Activated T-cell treated with anti-CD3 and anti-CD28 coated beads, Interleukin-2, amount 50 U/mL, for 4 hours (primary cell): ENCODE measurements at regions not wholly inside any gene's neighbourhood (a gene's known extent, or its start where the extent isn't known, plus 50 kb on each side); places are given as distances from the start of the nearest gene placed in this dataset.

Experiments used
- ATAC-seq, 2 donors: fragments of 200-7000 bp; cut with Tn5 transposase; one replicate each; pipeline ENCODE4 v1.10.0; 2021
- DNase-seq: peaks from one replicate; pipeline ENCODE4 v3.0.0-alpha.2; 2020
- H3K27me3 Mint-ChIP-seq: one replicate; pipeline ENCODE4 v1.8.0; 2021; ENCODE audit warnings: low read depth, mixed read lengths
- H3K36me3 Mint-ChIP-seq: one replicate; pipeline ENCODE4 v1.8.0; 2022; ENCODE audit warnings: mixed read lengths; ENCODE audit not compliant: insufficient read depth
- H3K4me1 Mint-ChIP-seq: one replicate; pipeline ENCODE4 v1.8.0; 2021; ENCODE audit warnings: low read depth, mixed read lengths
- H3K4me3 Mint-ChIP-seq: one replicate; pipeline ENCODE4 v1.8.0; 2021; ENCODE audit warnings: mild to moderate bottlenecking, moderate library complexity, mixed read lengths
- H3K9me3 Mint-ChIP-seq: one replicate; pipeline ENCODE4 v1.8.0; 2021; ENCODE audit warnings: mixed read lengths

DNA sequence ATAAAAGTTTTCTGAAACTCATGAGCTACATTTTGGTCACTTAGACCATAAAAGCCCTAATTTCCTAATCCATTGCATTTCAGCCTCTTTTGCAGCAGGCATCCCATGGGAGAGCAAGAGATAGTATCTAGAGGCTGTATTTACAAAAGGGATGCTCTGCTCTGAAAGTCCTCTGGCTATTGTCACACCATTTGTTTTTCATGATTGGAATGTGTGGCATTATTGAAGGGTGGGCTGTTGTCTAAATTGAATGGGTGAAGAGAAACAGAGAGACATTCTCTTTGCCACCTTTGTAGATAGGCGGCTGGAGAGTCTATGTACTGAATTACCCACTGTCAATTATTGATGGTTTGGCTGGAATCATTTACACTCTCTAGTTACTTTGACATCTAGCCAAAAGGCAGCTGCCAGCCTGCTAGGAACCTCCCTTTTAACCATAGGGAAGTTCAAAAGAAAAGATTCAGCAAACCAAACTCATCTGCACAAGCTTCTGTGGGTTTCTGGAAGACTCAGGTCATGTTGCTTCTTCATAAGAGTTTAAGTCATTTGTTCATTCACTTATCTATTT is 89.8 kb upstream of the RARB start:
- no peak for DNase-seq
- Mint-ChIP-seq H3K4me3 (no peak overlapping the region), H3K4me1 (no peaks in the 10 kb centered on the region), H3K36me3 (no peaks in the 10 kb centered on the region), H3K9me3 (no peaks in the 10 kb centered on the region), H3K27me3 (no peaks in the 10 kb centered on the region)
- no peak for ATAC-seq

DNA sequence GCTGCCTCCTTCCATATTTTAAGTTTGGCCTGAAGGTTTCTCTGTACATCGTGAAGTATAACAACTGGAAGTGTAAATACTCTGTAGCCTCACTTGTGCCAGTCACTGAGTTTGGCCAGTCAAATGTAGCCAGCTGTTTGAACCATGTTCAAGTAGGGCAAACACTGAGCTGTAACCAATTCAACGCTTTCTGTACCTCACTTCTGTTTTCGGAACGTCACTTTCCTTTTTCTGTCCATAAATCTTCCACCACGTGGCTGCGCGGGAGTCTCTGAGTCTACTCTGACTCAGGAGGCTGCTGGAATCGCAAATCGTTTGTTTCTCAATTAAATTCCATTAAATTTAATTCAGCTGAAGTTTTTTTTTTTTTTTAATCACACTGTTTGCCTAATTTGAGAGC is 88.8 kb upstream of the RARB start:
- H3K27me3 Mint-ChIP-seq: no peaks in the 10 kb centered on the region
- H3K36me3 Mint-ChIP-seq: no peaks in the 10 kb centered on the region
- ATAC-seq (no peak), DNase-seq (no peak)
- no peaks in the 10 kb centered on the region for H3K4me1 Mint-ChIP-seq
- H3K4me3 Mint-ChIP-seq: no peak overlapping the region
- no peaks in the 10 kb centered on the region for H3K9me3 Mint-ChIP-seq

DNA sequence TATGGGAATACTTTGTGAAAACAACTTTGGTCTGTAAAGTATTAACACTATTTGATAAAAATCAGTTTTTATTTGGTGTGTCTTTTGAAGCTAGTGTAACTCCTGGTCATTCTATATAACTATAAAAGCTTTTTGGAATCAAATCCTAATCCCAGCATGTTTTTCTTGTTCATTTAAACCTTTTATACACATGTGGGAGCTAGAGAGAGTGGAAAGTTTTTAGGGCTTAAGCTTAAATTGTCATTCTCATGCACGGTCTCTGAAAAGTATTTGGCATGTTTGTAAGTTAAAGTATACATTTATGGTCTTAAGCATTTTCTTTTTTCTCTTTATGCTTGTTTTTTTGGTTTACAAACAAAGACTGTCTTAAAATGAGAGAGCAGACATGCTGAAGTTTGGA is 83.4 kb upstream of the RARB start:
- no peaks in the 10 kb centered on the region for H3K27me3 Mint-ChIP-seq
- no peak for ATAC-seq
- H3K9me3 Mint-ChIP-seq: no peaks in the 10 kb centered on the region
- no peak overlapping the region for H3K4me3 Mint-ChIP-seq
- DNase-seq: no peak
- H3K4me1 Mint-ChIP-seq: no peaks in the 10 kb centered on the region
- no peaks in the 10 kb centered on the region for H3K36me3 Mint-ChIP-seq

DNA sequence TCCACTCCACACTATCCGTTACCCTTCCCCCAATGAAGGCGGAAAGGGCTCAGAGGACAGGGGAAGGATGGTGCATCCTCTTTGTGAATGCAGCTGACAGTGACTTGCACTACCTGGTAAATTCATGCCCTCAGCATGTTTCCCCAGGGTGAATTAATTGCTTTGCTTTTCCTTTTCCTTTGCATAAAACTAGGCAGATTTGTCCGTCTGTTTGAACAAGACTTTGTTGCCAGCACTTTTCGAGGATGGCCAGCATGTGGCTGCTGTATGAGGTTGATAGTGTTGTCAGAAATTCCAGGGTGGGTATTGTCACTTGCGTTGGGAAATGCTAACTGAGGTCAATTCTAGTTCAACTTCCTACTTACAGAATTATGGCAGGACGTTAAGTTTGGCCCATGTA is 79.0 kb upstream of the RARB start:
- no peaks in the 10 kb centered on the region for H3K27me3 Mint-ChIP-seq
- DNase-seq (no peak), ATAC-seq (no peak)
- no peaks in the 10 kb centered on the region for H3K9me3 Mint-ChIP-seq
- no peak overlapping the region for H3K4me3 Mint-ChIP-seq
- no peaks in the 10 kb centered on the region for H3K36me3 Mint-ChIP-seq
- no peaks in the 10 kb centered on the region for H3K4me1 Mint-ChIP-seq

DNA sequence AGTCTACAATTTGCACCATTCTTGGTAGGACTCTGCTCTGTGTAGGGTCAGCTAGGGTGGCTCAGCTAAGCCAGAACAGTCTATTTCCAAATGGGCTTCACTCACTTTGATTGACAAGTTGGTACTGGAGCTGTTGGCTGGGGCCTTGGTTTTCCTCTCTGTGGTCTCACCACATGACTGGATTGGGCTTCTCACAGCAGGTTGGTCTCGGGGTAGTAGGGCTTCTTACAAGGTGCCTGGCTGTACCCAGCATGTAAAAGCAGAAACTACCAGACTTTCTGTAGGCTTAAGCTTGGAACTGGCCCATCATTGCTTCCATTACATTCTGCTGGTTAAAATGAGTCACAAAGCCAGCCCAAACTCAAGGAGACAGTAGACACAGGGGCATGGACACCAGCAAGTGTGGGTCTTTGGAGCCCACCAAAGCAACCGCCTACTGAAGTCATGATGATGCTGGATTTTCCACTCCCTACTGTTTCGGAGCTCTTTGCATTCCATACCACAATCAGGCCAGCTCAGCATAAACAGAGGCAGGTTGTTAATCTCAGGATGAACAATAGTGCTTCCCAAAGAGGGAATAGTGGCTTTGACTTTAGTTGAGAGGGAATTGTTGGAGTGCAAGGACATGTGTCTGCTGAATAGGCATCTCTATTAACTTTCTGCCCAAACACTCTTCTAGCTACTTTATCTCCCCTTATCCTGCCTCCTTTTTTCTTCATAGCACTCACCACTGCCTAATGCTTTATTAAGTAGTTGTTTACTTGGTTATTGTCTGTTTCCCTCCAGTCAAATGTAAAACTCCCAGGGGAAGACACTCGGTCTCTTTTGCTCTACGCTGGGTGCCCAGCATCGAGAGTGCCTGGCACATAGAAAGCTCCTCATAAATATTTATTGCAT is 78.0 kb upstream of the RARB start:
- ATAC-seq (no peak), DNase-seq (no peak)
- Mint-ChIP-seq H3K4me1 (no peaks in the 10 kb centered on the region), H3K4me3 (no peak overlapping the region), H3K36me3 (no peaks in the 10 kb centered on the region), H3K27me3 (no peaks in the 10 kb centered on the region), H3K9me3 (no peaks in the 10 kb centered on the region)

DNA sequence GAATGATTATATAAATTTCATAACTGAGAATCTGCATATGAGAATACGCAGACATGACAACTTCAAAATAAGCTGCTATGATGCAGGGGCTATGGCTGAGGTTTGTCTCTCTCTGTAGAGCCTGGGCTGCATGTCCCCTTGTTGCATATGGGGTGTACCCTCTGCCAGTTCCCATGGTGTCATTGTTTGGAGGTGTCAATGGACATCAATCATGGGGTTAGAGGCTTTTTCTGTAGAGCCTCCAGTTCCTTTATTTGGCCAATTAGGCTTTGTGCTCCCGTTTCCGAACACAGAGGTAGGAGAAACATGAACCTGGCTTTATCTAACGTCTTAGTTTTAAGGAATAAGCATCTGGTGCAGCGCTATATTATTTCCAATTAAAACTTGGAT is 77.3 kb upstream of the RARB start:
- no peak for ATAC-seq

DNA sequence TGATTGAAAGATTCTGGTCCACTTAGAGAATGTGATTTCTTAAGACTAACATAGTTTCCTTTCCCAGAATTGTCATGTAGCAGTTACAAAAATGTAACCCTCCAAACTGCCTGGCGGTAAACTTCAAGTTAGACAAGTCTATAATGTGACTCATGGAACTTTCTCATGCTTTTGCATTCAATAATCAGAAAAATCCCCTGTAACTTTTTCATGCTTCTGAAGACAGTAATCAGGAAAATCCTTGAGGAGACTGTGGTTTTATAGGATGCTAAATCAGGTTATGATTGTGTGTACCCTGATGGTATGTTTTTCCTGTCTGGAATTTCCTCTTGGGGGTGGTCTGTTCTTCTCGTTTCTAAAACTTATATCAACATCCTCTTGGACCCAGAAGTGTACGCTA is 74.0 kb upstream of the RARB start:
- Mint-ChIP-seq H3K27me3 (no peaks in the 10 kb centered on the region), H3K9me3 (peaks cover 3% of the 10 kb centered on the region), H3K4me3 (no peak overlapping the region), H3K36me3 (no peaks in the 10 kb centered on the region), H3K4me1 (no peaks in the 10 kb centered on the region)
- DNase-seq: no peak
- ATAC-seq: no peak

More for the DNA sequence above, 77.3 kb upstream of the RARB start:
- no peaks in the 10 kb centered on the region for H3K36me3 Mint-ChIP-seq
- no peak for DNase-seq
- no peaks in the 10 kb centered on the region for H3K4me1 Mint-ChIP-seq
- no peak overlapping the region for H3K4me3 Mint-ChIP-seq
- no peaks in the 10 kb centered on the region for H3K9me3 Mint-ChIP-seq
- H3K27me3 Mint-ChIP-seq: no peaks in the 10 kb centered on the region

DNA sequence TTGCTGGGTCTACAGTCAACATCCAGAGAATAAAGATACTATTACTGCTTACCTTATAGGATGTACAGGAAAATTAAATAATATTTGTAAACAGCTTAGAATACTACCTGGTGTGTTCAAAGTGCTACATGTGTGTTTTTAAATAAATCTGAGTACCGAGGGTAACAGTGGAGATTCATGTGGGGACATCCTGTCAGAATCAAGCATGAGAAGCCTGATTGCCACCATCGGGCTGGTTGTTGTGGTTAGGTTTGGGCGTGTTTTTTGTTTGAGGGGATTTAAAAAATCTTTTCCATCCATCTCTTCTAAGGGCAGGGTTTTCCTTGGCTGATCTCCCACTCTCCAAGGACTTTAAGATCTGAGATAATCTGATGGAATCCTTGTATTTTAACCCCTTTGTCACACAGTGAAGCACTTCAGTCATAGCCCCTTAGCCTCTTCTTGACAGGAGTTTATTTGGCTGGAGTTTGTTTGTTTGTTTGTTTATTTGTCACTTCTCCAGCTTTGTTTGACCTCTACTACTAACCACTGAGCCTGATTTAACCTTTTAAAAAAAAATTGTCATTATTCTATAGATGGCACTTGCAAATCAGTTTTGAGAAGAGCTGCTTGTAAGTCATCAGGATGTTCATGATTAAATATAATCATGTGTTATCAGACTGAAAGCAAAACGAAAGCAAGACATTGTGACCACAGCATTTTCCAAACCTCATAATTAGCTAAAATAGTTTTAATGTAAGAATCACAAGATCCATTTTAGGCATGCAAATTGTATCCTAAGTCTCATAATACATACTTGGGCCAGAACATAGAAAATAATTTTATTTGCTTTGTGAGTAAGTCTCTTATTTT is 72.8 kb upstream of the RARB start:
- no peaks in the 10 kb centered on the region for H3K36me3 Mint-ChIP-seq

DNA sequence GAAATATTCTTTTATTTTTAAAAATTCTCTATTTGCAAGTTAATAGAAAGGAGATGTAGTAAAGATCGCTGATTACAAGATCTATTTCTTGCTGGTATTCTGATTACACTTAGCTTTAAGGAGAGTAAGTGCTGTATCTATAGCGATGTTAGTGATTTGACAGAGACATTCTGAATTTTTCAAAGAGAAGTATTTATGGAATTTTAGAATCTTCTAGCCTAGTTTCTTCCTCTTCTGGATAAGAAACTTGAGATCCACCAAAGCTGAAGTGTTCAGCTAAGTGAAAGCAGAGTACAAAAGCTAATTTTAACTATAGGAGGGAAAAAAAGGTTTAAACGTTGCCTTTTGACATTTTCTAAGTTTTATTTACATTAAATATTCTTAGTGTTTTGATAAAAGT is 72.1 kb upstream of the RARB start:
- DNase-seq: no peak

More for the DNA sequence above, 72.8 kb upstream of the RARB start:
- Mint-ChIP-seq H3K9me3 (peaks cover 4% of the 10 kb centered on the region), H3K4me3 (no peak overlapping the region), H3K4me1 (no peaks in the 10 kb centered on the region), H3K27me3 (no peaks in the 10 kb centered on the region)
- ATAC-seq: no peak
- DNase-seq: no peak

DNA sequence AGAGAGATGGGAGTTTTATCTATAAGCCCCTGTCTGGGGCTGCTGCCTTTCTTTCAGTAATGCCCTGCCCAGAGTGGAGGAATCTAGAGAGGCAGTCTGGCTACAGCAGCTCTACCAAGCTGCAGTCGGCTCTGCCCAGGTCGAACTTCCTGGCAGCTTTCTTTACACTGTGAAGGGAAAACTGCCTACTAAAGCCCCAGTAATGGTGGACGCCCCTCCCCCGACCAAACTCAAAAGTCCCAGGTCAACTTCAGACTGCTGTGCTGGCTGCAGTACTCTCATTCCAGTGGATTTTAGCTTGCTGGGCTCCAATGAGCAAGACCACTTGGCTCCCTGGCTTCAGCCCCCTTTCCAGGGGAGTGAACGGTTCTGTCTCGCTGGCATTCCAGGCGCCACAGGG is 65.9 kb upstream of the RARB start:
- ATAC-seq (no peak), DNase-seq (no peak)
- Mint-ChIP-seq H3K36me3 (no peaks in the 10 kb centered on the region), H3K4me1 (no peaks in the 10 kb centered on the region), H3K9me3 (peaks cover 4% of the 10 kb centered on the region), H3K4me3 (no peak overlapping the region), H3K27me3 (no peaks in the 10 kb centered on the region)

More for the DNA sequence above, 72.1 kb upstream of the RARB start:
- Mint-ChIP-seq H3K36me3 (no peaks in the 10 kb centered on the region), H3K27me3 (no peaks in the 10 kb centered on the region), H3K9me3 (peaks cover 4% of the 10 kb centered on the region), H3K4me3 (no peak overlapping the region), H3K4me1 (no peaks in the 10 kb centered on the region)
- ATAC-seq: no peak

DNA sequence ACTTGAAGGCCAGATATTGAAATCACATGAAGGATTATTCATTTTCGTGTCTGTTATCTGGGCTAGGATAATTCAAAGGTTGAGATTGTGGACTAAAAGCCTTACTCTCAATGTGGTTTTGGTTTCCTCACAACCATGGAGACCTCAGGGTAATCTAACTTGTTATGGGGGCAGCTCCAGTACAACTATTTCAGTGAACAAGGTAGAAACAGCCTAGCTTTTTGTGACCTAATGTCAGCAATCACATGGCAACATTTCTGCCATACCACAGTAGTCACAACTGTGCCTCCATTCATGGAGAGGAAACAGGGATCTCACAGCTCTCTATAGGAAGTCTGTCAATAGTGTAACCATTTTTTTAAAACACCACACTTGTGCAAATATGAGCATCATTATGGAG is 62.4 kb upstream of the RARB start:
- ATAC-seq (no peak), DNase-seq (no peak)
- H3K4me1 Mint-ChIP-seq: no peaks in the 10 kb centered on the region
- no peaks in the 10 kb centered on the region for H3K36me3 Mint-ChIP-seq
- H3K27me3 Mint-ChIP-seq: no peaks in the 10 kb centered on the region
- no peaks in the 10 kb centered on the region for H3K9me3 Mint-ChIP-seq
- H3K4me3 Mint-ChIP-seq: no peak overlapping the region

DNA sequence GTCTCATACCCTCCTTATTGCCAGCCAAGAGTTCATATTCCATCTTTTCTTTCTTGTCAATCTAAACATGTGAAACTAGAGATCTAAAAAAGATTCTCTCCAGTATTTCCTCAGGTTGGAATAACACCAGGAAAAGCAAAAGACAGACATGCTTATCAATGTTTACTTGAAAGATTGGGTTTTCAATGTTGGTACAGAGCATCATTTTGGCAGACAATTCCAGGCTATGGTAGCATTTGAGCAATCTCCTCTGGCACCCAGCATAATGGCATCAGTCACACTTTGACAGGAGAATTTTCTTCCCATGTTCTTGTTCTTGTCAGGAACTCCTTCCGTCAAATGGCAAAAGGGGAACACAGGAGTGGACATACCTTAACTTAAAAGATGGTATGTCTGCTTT is 61.0 kb upstream of the RARB start:
- Mint-ChIP-seq H3K4me1 (no peaks in the 10 kb centered on the region), H3K27me3 (no peaks in the 10 kb centered on the region), H3K36me3 (no peaks in the 10 kb centered on the region), H3K4me3 (no peak overlapping the region), H3K9me3 (no peaks in the 10 kb centered on the region)
- ATAC-seq: no peak
- DNase-seq: no peak

DNA sequence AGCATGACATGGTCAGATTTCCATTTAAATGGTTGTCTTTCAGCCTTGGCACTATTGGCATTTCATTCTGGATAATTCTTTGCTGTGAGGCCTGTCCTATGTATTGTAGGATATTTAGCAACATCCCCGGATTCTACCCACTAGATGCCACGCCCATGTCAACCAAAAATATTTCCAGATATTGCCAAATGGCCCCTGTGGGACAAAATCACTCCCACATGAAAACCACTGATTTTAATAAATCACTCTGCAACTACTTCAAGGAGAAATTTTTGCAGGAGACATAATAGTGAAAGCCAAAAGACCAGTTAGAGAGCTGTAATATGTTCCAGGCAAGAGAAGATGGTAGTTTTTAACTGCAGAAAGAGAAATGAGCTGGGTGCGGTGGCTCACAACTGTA is 55.9 kb upstream of the RARB start:
- no peaks in the 10 kb centered on the region for H3K36me3 Mint-ChIP-seq
- H3K4me3 Mint-ChIP-seq: no peak overlapping the region
- ATAC-seq: no peak
- H3K4me1 Mint-ChIP-seq: no peaks in the 10 kb centered on the region
- no peaks in the 10 kb centered on the region for H3K9me3 Mint-ChIP-seq
- DNase-seq: no peak
- H3K27me3 Mint-ChIP-seq: no peaks in the 10 kb centered on the region

DNA sequence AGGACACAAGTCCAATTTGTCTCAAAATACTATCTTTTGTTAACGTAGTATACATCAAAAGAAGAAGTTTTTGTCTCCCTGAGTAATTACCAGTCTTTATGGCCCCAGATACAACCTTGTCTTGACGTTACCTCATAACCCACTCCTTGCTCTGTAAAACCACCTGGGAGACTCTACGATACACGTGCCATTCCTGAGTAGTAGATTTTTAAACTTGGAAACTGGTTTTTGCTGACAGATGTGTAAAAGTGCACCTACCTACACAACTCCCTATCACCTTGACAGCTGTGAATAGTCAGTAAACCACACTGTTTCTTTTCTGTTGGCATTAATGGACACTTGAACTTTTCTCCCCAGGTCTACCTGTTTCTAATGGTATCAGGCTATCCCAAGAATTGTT is 51.7 kb upstream of the RARB start:
- ATAC-seq: no peak
- Mint-ChIP-seq H3K36me3 (no peaks in the 10 kb centered on the region), H3K9me3 (no peaks in the 10 kb centered on the region)

DNA sequence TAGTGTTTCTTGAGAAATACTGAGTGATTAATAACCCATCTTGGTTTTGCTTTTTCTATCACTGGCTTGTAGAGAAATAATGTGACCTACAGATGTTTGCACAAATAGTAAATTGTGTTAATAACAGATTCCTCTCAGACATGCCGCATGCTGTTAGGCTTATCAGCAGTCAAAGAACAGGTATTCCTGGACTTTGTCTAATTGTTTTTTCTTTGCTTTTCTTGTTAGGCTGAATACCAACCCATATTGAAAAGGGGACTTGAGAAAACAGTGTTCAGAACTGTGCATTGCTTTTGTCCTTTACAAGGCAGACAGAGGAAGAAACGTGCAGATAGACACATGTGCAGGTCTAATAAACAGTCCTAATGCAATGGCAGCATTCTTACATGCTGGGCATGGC is 51.0 kb upstream of the RARB start:
- no peak for ATAC-seq
- Mint-ChIP-seq H3K9me3 (no peaks in the 10 kb centered on the region), H3K36me3 (no peaks in the 10 kb centered on the region), H3K4me3 (no peak overlapping the region), H3K4me1 (no peaks in the 10 kb centered on the region), H3K27me3 (no peaks in the 10 kb centered on the region)
- DNase-seq: no peak

More for the DNA sequence above, 51.7 kb upstream of the RARB start:
- Mint-ChIP-seq H3K4me3 (no peak overlapping the region), H3K27me3 (no peaks in the 10 kb centered on the region), H3K4me1 (no peaks in the 10 kb centered on the region)
- DNase-seq: no peak
